AG09319 (cell line): ENCODE measurements at regions not wholly inside any gene's neighbourhood (a gene's known extent, or its start where the extent isn't known, plus 50 kb on each side); places are given as distances from the start of the nearest gene placed in this dataset.

Experiments
- DNase-seq: peaks from one replicate; pipeline ENCODE4 v3.0.0-alpha.2; 2010; ENCODE audit warnings: low read depth; ENCODE audit errors: extremely low read depth
- TF ChIP-seq, protein P1 (sequence below): IDR thresholded peaks from 2 replicates; pipeline ENCODE4 v1.5.1; 2011; ENCODE audit warnings: low read depth, mild to moderate bottlenecking, inconsistent platforms, low read length, moderate library complexity

DNA sequence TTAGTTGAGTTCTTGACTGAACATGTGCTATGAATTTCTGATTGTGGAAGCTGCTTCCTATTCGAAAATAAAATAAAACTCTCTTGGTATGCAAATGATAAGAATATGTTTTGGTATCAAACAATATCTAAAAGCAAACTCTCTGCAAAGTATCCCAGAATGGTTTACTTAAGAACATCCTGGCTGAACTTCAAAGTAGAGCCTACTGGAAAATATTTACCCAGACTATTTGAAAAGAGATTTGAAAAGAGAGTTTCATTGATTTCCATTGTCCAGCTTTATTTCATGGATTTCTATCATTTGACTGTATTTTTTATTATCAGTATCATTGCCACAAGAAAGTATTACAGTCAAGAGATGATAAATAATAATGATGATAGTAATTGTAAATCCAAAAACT, 171.1 kb upstream of the SLC7A11 start:
- TF ChIP-seq, protein P1, sequence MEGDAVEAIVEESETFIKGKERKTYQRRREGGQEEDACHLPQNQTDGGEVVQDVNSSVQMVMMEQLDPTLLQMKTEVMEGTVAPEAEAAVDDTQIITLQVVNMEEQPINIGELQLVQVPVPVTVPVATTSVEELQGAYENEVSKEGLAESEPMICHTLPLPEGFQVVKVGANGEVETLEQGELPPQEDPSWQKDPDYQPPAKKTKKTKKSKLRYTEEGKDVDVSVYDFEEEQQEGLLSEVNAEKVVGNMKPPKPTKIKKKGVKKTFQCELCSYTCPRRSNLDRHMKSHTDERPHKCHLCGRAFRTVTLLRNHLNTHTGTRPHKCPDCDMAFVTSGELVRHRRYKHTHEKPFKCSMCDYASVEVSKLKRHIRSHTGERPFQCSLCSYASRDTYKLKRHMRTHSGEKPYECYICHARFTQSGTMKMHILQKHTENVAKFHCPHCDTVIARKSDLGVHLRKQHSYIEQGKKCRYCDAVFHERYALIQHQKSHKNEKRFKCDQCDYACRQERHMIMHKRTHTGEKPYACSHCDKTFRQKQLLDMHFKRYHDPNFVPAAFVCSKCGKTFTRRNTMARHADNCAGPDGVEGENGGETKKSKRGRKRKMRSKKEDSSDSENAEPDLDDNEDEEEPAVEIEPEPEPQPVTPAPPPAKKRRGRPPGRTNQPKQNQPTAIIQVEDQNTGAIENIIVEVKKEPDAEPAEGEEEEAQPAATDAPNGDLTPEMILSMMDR = no peak
- DNase-seq = no peak

DNA sequence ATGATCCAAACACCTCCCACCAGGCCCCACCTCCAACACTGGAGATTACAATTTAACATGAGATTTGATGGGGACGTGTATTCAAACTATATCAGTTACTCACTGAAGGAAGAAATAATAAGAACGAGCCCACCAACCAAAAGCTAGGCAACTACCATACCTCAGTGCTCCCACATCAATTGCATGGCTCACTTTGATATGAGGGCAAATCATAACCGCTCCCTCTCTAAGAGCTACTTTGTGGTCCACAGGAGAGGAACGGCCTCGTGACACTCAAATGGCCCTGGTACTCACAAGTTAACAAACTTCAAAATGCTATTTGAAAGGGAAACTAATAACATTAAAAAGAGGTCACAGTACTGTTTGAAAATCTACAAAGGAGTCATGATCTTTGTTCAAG, 170.7 kb upstream of the SLC7A11 start:
- no peak for DNase-seq
- TF ChIP-seq, protein P1 = no peak

DNA sequence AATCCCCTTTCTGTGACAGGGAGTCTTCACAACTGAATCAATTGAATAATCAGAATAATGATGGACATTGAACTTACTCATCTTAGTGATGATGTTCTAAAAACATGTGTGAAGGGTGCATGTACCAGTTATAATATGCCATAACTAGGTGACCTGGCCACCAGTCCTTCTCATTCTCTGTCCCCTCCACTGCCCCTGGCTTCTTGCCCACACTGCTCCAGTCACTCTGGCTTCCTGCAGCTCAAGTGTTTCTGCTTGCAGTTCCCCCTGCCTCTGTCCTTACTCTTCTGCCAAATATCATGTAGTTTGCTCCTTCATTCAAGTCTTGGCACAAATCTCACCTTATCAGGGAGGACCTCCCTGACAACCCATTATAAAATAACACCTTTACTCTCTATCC, 168.1 kb upstream of the SLC7A11 start:
- DNase-seq = no peak
- TF ChIP-seq, protein P1 = no peak

DNA sequence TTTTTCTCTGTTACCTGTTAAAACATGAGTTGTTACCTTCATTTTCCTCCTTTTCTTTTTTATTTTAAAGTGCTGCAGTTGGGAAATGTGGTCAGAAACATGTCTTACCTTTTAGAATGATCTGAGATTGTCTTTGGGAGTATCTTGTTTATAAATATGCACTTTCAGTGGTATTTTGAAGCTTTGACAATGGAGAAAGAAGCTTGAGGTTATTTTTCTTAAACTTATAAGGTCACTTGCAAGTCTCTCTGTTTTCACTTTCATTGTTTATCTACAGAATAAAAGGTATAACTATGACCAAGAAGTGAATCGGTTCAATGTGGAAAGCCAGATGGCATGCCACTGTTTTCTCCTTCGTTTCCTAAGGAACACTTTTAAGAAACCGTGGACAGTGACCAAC, 167.5 kb upstream of the SLC7A11 start:
- DNase-seq = no peak
- TF ChIP-seq, protein P1 = no peak

DNA sequence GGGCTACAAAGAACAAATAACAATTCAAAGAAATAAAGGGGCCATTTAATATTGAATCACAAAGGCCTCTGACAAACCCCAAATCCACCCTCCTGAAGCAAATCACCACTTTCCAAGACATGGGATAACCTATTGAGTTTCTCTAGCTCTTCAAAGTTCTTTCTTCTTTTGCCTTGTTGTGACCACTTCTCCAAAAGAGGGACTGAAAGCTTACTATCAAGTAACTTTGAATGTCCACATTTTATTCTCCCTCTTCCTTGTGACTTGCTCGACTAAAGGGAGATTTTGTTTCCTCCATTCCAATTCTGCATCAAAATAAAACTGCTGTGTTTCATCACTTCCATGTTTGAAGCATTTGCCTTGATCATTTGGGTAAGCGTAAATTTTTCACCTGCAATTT, 166.6 kb upstream of the SLC7A11 start:
- TF ChIP-seq, protein P1 = no peak
- no peak for DNase-seq

DNA sequence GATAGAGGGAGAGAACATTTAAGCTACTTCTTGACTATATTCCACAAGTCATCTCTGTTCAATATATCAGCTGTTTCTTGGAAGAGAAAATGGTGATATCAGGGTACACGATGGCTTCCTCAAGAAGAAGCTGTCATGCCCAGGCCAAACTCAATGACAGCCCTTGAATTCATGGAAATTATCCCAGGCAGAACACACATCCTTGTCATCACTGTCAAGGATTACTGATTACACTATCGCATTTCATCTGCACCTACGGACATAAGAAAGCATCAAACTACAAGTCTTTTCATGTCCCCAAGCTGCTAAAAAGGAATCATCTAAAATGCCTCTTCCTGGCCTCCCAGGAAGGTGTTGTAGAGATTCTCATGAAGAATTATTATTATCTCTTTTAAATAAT, 165.2 kb upstream of the SLC7A11 start:
- DNase-seq = no peak
- TF ChIP-seq, protein P1 = no peak

DNA sequence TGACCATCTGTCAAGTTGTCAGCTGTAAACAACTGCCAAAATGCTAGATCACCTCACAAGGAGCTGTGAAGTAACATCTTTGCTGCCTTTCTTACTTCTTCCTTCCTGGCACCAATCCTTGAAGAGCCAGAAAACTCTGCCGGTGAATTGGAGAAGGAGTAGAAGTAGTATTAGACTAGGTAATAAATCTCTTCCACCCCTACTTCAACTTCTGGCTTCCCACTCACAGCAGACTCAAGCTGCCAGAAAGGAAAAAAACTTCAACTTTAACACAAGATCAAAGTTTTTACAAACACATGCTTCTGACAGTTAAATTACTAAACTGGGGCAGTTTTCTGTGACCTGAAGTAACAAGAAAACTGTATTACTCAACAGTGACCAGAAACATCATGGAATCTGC, 164.7 kb upstream of the SLC7A11 start:
- no peak for DNase-seq

More for the DNA sequence above, 164.7 kb upstream of the SLC7A11 start:
- TF ChIP-seq, protein P1 = no peak
